ENCODE measurements at regions not wholly inside any gene's neighbourhood (a gene's known extent, or its start where the extent isn't known, plus 50 kb on each side); places are given as distances from the start of the nearest gene placed in this dataset.

GRCh38 chr20:55928266-55928665 lies 77.1 kb downstream of the CBLN4 start:
- DNase-seq (ENCODE audit: extremely low spot score), result no peak
- H3K9me3 ChIP-seq, result no peaks in the 10 kb centered on the region
- H3K27me3 ChIP-seq, result no peaks in the 10 kb centered on the region
- no peaks in the 10 kb centered on the region for H3K36me3 ChIP-seq
- no peaks in the 10 kb centered on the region for H3K4me1 ChIP-seq
- no peak for TF ChIP-seq POLR2AphosphoS5 (IDR thresholded peaks at IDR 0.05)
- no peak for TF ChIP-seq CTCF (IDR thresholded peaks at IDR 0.05)
- no peak for TF ChIP-seq POLR2A (IDR thresholded peaks at IDR 0.05; ENCODE audit: low read depth)
- no peak for TF ChIP-seq EP300 (IDR thresholded peaks at IDR 0.05)
- H3K4me3 ChIP-seq, result no peak overlapping the region
- no peak overlapping the region for H3K27ac ChIP-seq (replicated peaks in 1 of 4)
- intact Hi-C loops (cut with DNase I), result no loop called here
- 51% methylated on average over 3 of the region's 3 CpGs for WGBS

GRCh38 chr20:55919956-55920355 lies 85.4 kb downstream of the CBLN4 start:
- TF ChIP-seq CTCF (IDR thresholded peaks at IDR 0.05), result no peak
- no peak for TF ChIP-seq EP300 (IDR thresholded peaks at IDR 0.05)
- no peak for TF ChIP-seq POLR2AphosphoS5 (IDR thresholded peaks at IDR 0.05)
- TF ChIP-seq POLR2A (IDR thresholded peaks at IDR 0.05; ENCODE audit: low read depth), result no peak
- no peak for DNase-seq (ENCODE audit: extremely low spot score)
- no peak overlapping the region for H3K4me3 ChIP-seq
- H3K4me1 ChIP-seq, result no peaks in the 10 kb centered on the region
- intact Hi-C loops (cut with DNase I), result no loop called here
- H3K36me3 ChIP-seq, result no peaks in the 10 kb centered on the region
- no peaks in the 10 kb centered on the region for H3K27me3 ChIP-seq
- no peak overlapping the region for H3K27ac ChIP-seq (replicated peaks in 1 of 4)
- H3K9me3 ChIP-seq, result no peaks in the 10 kb centered on the region

GRCh38 chr20:55919319-55919718 lies 86.0 kb downstream of the CBLN4 start:
- 25% methylated on average over 1 of the region's 1 CpG for WGBS
- intact Hi-C loops (cut with DNase I), result no loop called here

GRCh38 chr20:55918471-55918870 lies 86.8 kb downstream of the CBLN4 start:
- 86% methylated on average over 2 of the region's 2 CpGs for WGBS
- Histone ChIP-seq H3K4me3 (no peak overlapping the region), H3K4me1 (no peaks in the 10 kb centered on the region), H3K36me3 (no peaks in the 10 kb centered on the region), H3K27ac (replicated peaks in 1 of 4) (no peak overlapping the region), H3K9me3 (no peaks in the 10 kb centered on the region), H3K27me3 (no peaks in the 10 kb centered on the region)
- TF ChIP-seq EP300 (IDR thresholded peaks at IDR 0.05), result no peak
- TF ChIP-seq POLR2AphosphoS5 (IDR thresholded peaks at IDR 0.05), result no peak
- TF ChIP-seq POLR2A (IDR thresholded peaks at IDR 0.05; ENCODE audit: low read depth), result no peak
- no peak for TF ChIP-seq CTCF (IDR thresholded peaks at IDR 0.05)
- DNase-seq (ENCODE audit: extremely low spot score), result no peak
- intact Hi-C loops (cut with DNase I), result no loop called here

More at GRCh38 chr20:55919319-55919718, 86.0 kb downstream of the CBLN4 start:
- no peak for TF ChIP-seq POLR2A (IDR thresholded peaks at IDR 0.05; ENCODE audit: low read depth)
- no peak for TF ChIP-seq POLR2AphosphoS5 (IDR thresholded peaks at IDR 0.05)
- no peak for TF ChIP-seq CTCF (IDR thresholded peaks at IDR 0.05)
- no peak for TF ChIP-seq EP300 (IDR thresholded peaks at IDR 0.05)
- H3K27me3 ChIP-seq, result no peaks in the 10 kb centered on the region
- DNase-seq (ENCODE audit: extremely low spot score), result no peak
- H3K27ac ChIP-seq (replicated peaks in 1 of 4), result no peak overlapping the region
- H3K36me3 ChIP-seq, result no peaks in the 10 kb centered on the region
- H3K9me3 ChIP-seq, result no peaks in the 10 kb centered on the region
- no peaks in the 10 kb centered on the region for H3K4me1 ChIP-seq
- no peak overlapping the region for H3K4me3 ChIP-seq

GRCh38 chr20:55893031-55893430 lies 112.3 kb downstream of the CBLN4 start:
- TF ChIP-seq EP300 (IDR thresholded peaks at IDR 0.05) (no peak), CTCF (IDR thresholded peaks at IDR 0.05) (no peak), POLR2AphosphoS5 (IDR thresholded peaks at IDR 0.05) (no peak)
- Histone ChIP-seq H3K36me3 (no peaks in the 10 kb centered on the region), H3K4me3 (no peak overlapping the region), H3K27me3 (no peaks in the 10 kb centered on the region), H3K9me3 (peaks cover 0 to 3% (median under 1%) of the 10 kb centered on the region in 4 donors), H3K27ac (replicated peaks in 1 of 4) (no peak overlapping the region), H3K4me1 (no peaks in the 10 kb centered on the region)
- DNase-seq (ENCODE audit: extremely low spot score), result no peak
- intact Hi-C loops (cut with DNase I), result no loop called here

Measured in esophagus muscularis mucosa (tissue), 4 donors.